Right forelimb (tissue), 1 donor: ENCODE measurements at regions not wholly inside any gene's neighbourhood (a gene's known extent, or its start where the extent isn't known, plus 50 kb on each side); places are given as distances from the start of the nearest gene placed in this dataset.

Source experiments
- DNase-seq: peaks from one replicate; pipeline ENCODE4 v3.0.0-alpha.2; 2018

- DNase-seq: no peak
Observed at GRCh38 chr9:26296910-26297572, 595.6 kb downstream of the CAAP1 start.

DNA sequence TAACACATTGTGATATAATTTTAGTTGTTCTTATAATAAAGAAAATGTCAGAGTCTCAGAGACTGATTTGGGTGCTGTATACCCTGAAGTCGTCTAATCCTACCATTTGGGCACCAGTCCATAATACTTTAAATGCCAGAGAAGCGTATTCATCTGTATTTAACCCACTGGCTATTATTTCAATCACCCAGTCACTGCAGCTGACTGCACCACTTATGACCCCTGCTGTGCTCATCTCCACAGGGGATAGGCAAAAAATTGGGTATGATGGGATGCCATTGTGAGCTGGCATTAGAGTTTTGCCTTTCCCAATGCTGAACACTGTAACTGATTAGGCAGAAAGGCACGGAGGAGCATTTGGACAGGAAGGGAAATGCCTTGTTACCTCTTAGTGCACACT is 599.7 kb downstream of the CAAP1 start:
- no peak for DNase-seq

DNA sequence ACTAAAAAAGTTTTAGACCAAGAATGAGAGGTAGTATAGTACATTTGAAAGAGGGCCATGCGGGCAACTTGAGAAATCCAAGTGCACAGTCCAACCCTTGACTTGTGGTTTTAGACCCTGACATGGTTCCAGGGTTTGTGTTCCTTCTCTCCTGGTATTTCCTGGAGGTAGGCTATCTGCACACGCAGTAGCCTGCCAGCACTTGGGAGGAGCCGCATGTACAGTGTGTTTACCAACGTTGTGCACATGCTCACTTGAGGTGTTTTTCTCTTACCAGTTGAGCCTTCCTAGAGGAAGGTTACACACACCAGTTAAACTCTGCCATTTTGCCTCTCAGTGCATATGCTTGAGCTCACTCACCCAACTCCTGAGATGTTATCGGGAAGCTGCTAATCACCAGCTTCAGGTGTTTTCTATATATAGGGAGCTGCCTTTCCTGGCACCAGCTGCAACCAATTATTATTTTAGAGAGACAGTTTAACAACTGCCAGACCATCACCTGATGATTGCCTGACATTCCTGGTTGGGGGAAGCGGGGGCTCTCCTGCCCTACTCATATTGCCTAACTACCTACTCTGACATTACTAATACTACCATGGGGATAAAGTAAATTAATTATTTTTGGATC is 593.4 kb upstream of the TUSC1 start:
- no peak for DNase-seq

- no peak for DNase-seq
Observed at GRCh38 chr9:26266146-26266793, 588.0 kb upstream of the TUSC1 start.

DNA sequence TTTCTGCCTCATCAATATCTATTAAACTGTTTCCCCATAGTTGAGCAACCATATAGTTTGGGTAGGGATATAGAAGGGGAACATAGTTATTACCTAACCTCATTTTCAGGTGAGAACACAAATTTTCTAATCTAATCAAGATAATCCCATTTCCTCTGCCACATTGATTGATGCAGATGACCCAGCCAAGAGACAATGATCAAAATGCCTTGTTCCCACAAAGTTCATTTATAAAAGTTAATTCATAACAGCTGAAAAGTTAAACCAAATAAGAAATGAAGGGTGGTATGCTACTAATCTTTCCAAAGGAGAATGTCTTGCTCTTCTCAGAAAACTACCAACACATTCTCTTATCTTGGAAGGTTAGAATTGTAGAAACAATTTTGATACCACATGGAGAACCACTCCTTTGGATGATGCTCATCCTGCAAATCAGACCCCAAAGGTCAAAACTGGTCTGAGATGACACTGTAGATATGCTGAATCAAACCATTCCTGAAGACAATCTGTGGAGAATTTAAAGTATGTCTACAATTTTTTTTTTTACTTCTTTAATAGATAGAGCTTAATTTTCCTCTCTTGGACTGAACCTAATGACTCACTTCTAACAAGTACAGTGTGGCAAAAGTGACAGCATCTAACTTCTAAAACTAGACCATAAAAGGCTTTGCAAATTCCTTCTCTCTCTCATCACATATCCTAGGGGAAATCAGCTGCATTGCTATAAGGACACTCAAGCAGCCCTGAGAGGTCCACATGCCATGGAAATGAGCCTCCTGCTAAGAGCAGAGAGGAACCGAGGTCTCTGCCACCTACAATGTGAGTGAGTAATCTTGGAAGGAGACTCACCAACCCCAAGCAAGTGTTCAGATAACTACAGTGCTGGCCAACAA is 586.7 kb upstream of the TUSC1 start:
- DNase-seq: no peak

DNA sequence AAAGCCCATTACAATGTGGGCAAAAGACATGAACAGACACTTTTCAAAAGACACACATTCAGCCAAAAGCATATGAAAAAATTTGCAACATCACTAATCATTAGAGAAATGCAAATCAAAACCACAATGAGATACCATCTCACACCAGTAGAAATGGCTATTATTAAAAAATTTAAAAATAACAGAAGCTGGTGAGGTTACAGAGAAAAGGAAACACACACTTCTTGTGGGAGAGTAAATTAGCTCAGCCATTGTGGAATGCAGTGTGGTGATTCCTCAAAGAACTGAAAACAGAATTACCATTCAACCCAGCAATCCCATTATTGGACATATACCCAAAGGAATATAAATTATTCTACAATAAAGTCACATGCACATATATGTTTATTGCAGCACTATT is 585.2 kb upstream of the TUSC1 start:
- no peak for DNase-seq

DNA sequence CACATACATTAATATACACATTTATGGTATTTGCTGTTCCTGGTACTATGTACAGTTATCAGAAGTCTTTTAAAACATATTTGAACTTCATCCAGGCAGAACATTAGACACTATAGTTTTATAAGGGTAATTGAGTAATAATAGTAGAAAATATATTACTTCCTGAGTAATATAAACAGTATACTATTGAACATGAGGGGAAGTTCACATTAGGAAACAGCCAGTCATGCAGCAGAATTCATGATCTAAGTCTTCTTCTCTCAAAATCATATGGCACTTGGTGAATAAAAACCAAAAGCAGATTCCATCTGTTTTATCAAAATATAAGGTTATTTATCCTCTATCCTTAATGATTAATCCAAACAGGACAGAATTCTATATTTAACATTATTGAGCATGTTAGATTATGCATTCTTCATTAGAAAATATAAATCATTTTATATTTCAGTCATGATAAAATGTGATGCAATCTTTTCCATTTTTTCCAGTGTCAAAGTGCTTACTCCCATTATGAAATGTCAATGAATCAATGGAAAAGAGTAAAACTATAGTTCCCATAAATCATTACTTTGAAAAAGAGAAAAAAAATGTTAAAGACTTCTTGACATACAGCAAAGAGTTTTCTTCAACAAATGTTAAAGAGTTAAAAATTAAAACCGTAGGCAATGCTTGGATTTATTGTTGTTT is 584.3 kb upstream of the TUSC1 start:
- DNase-seq: no peak

DNA sequence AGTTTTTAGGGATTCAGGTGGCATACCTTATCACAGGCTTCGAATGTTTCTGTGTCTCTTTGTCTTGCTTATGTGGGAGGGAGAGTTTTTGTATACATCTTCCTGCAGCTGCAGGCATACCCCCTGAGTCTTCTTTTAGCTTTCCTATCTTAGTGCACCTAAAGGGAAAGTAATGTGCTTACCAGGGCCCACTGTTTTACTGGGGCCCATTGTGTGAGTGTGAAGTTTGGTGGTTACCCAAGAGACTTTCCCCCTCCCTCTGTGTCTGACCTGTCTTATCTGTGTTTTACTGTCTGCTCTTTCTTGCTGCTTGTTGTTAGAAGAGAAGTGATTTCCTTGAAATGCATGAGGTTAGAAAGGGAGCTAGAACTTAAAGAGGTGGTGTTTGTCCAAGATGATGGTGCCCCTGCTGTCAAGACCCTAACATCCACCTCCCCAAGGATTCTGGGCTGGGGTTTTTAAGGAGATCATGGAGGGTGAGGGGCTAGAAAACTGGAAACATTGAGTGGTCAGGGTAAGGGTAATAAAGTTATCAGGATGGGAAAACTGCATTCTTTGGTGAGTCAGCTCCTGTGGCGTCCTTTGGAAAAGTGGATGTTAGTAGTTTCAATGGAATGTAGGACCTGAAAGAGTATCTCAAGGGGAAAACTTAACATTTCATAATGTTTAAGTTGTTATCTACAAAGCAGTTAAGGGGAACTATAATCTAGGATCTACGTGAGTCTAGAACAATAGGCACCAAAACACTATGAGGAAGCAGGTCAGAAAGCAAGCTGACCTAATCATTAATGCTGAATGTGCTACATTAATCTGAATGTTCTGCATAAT is 583.5 kb upstream of the TUSC1 start:
- no peak for DNase-seq

GRCh38 chr9:26260238-26260637 is 582.0 kb upstream of the TUSC1 start:
- no peak for DNase-seq

DNA sequence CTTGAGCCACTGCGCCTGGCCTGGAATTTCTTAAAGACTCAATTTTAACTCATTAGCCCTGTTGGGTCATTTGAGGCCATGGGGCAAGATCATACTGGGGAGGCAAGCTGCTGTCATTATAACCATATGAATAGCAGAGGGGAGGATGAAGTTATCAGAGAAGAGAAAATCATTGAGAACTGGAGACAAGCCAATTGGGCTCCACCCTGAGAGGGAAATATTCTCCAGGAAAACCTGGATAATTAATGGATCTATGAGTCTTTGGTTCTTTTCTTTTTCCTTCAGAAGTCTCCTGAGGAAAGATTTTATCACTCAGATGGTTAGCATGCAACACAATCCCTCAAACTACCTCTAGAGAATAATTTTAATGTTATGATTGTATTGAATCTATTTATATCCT is 569.6 kb upstream of the TUSC1 start:
- no peak for DNase-seq

GRCh38 chr9:26244661-26245451 is 566.6 kb upstream of the TUSC1 start:
- DNase-seq: no peak

DNA sequence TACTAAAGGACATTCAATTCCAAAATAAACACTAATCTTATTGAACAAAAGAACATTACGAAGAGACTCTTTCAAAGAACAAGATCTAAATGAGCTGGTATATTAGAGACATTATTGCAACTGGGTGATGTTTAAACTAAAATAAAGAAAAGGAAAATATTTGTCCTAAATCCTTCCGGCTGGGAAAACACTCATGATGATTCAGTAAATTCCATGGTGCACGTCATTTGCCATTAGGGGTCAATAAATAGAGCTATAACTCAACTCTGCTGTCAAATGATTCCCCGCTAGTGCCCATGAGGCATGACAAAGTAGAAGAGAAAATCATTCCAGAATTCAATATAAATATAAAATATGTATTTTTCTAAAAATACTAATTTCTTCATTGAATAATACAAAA is 565.5 kb upstream of the TUSC1 start:
- no peak for DNase-seq

- DNase-seq: no peak
Observed at GRCh38 chr9:26243029-26243697, 564.9 kb upstream of the TUSC1 start.

GRCh38 chr9:26240020-26240419 is 561.8 kb upstream of the TUSC1 start:
- no peak for DNase-seq

DNA sequence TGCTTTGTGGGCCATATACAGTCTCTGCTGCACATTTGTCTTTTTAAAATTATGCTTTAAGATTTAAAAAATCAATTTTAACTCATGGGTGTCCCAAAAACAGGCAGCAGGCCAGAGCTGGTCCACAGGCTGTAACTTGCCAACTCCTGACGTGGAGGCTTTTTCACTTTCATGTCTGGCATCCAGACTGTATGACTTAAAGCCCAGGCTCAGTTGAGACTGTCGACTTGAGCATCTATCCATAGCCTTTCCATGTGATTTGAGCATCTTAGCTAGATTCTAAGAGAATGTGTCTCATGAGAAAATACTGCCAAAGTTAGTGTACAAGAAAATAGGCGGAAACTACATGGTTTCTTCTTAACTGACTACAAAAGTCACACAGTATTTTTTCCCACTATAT is 559.0 kb upstream of the TUSC1 start:
- no peak for DNase-seq

DNA sequence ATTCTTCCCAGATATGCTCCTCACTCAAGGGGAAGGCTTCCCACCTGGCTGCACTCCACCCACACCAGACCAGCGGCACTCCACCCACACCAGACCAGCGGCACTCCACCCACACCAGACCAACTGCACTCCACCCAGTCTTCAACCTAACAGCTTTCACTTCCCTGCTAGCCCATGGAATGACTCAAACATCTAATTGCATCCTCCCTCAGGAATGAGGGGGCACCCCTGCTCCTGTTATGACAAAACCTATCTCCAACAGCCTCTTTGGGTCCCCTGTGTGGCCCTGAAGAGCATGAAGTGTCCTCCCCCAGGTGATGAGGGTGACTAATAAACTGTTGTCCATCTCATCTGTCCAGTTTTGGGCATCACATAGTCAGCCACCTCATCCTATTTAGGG is 556.6 kb upstream of the TUSC1 start:
- no peak for DNase-seq

DNA sequence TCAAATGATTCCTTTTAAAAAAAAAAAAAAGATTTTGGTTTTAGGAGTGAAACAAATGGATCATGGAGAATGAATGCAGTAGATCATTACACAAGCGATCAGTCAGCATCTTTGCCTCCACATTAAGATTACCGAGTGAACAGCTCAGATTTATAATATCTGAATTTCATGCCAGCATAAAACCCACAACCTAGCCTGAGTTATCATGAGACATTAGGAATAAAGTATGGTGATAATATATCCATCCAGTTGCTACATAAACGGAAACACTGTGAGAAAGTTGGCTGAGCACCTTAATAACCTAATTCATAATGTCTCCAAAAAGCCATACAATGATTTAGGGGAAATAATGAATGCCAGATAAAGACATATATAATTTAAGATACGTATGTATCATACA is 553.1 kb upstream of the TUSC1 start:
- DNase-seq: no peak

GRCh38 chr9:26229324-26230054 is 551.2 kb upstream of the TUSC1 start:
- DNase-seq: no peak

- DNase-seq: no peak
Observed at GRCh38 chr9:26228273-26228672, 550.0 kb upstream of the TUSC1 start.

- DNase-seq: no peak
Observed at GRCh38 chr9:26221290-26221689, 543.0 kb upstream of the TUSC1 start.
